ENCODE measurements at regions not wholly inside any gene's neighbourhood (a gene's known extent, or its start where the extent isn't known, plus 50 kb on each side); places are given as distances from the start of the nearest gene placed in this dataset.

DNA sequence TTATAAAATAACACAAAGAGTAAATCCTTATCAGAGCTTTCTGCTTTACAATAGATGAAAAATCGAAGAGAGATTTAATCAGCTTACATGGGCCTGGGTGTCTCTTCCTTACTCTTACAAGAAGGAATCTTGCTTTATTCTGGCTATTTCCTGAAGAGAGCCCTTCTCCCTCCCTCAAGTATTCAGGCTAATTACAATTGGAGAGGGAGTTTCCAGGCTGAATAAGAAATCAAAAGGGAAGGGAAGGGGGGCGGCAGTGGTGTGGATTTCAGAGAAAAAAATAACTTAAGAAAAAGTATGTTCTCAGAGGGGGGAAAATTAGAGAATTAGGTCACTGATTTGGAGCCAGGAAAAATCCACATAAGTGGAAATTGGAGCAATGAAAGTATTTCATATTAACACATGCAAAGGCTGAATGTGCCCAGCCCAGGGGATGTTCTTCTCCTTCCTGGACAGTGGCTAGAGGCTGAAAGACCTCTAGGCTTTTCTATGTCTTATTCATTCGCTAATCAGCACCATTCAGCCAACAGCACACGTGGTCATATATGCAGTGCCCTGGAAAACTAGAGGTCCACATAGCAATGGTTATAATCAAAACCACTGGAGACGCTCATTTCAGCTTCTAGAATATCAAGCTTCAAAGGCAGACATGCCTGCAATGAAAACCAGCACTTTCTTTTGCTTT lies 158.9 kb upstream of the BTG1 start:
- no peak for DNase-seq (ENCODE audit: low read depth)

- no peak for DNase-seq (ENCODE audit: low read depth)
Measured at GRCh38 chr12:92302041-92302829, 156.6 kb upstream of the BTG1 start.

GRCh38 chr12:92301356-92301755 lies 155.7 kb upstream of the BTG1 start:
- no peak for DNase-seq (ENCODE audit: low read depth)

- no peak for DNase-seq (ENCODE audit: low read depth)
Measured at GRCh38 chr12:92300777-92301176, 155.1 kb upstream of the BTG1 start.

DNA sequence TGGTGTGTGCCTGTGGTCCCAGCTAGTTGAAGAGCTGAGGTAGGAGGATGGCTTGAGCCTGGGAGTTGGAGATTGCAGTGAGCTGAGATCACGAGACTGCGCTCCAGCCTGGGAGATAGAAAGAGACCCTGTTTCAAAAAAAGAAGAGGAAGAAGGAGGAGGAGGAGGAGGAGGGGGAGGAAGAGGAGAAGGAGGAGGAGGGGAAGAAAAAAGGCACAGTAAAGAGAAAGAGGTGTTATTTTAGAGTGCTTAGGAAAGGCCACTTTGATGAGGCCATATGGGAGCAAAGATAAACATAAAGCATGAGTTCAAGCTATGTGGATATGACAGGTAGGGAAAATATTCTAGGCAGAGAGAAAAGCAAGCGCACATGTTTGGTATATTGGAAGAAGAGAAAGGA lies 154.1 kb upstream of the BTG1 start:
- no peak for DNase-seq (ENCODE audit: low read depth)

DNA sequence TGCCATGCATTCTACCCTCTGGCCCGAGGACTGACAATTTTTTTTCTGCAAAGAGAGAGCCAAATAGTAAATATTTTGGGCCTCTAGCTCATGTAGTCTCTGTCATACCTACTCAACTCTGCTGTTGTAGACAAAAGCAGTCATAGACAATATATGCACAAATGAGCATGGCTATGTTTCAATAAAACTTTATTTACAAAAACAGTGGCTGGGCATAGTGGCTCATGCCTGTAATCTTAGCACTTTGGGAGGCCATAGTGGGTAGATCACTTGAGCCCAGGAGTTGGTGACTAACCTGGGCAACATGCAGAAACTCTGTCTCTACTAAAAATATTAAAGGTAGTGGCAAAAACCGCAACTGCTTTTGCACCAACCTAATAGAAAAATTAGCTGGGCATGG lies 153.7 kb upstream of the BTG1 start:
- DNase-seq (ENCODE audit: low read depth) = no peak

GRCh38 chr12:92297932-92298696 lies 152.5 kb upstream of the BTG1 start:
- DNase-seq (ENCODE audit: low read depth) = peak; percentile 50

DNA sequence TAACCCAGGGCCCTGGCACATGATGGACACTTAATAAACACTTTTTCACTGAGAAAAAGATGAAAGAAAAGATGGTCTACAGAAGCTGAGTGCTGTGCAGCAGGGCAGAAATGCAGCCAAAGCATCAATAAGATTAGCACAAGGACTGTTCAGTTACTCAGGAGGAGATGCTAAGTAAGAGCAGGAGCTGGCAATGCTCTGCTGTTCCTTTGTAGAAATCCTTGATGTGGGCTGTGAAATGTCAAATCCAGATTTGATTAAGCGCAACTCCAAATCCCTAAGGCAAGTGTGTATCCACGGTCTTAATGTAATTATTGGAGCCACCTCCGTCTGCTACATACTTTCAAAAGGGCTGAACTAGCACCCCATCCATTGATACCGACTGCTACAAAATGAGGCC lies 151.8 kb upstream of the BTG1 start:
- no peak for DNase-seq (ENCODE audit: low read depth)

DNA sequence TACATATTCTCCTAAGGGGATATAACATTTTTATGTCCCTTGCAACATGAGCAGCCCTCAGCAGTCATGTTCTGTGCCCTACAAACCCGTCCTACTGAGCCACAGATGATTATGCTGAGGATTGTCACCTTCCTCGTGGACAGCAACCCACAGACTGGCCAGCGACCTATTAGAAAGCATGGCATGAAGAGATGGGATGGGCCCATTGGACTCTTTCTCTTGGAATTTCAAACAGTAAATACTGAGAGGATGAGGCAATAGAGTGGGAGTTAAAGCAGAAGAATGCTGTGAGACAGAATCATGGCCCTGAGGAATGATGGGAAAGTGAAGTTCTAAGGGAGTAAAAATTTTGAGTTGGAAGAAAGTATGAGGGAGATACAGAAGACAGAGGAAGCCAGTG lies 149.9 kb upstream of the BTG1 start:
- no peak for DNase-seq (ENCODE audit: low read depth)

GRCh38 chr12:92294676-92295440 lies 149.2 kb upstream of the BTG1 start:
- no peak for DNase-seq (ENCODE audit: low read depth)

DNA sequence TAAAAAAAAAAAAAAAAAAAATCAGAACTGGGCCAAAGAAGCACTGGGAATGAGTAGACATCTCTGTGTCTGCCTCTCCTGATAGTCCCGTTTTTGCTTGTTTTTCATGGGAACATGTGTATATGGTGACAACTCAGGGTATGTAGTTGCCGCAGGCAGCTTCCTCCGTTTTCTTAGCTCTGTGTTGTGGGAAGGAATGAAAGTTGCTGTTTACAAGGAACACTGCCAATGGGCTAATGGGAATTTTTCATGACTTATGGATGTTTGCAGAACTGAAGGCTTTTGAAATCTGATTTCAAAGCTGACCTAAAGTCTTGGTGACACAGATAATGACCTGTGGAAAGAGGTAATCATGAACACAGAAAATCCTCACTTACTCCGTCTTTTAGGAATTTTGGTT lies 146.4 kb upstream of the BTG1 start:
- DNase-seq (ENCODE audit: low read depth) = no peak

DNA sequence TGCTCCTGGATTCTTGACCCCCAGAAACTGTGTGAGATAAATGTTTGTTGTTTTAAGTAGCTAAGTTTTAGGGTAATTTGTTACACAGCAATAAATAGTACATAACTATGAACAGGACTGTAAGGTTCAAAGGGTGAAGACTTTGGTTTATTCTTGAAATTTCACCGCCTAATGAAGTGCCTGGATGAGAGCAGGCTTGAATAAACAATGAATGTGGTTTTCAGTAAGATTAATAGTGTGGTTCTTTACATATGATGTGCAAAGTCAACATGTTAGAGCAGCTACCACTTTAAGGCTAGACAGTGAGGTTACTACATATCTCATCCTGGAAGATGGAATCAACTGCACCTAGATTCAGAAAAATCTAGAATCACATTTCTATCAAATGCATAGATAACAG lies 145.2 kb upstream of the BTG1 start:
- no peak for DNase-seq (ENCODE audit: low read depth)

DNA sequence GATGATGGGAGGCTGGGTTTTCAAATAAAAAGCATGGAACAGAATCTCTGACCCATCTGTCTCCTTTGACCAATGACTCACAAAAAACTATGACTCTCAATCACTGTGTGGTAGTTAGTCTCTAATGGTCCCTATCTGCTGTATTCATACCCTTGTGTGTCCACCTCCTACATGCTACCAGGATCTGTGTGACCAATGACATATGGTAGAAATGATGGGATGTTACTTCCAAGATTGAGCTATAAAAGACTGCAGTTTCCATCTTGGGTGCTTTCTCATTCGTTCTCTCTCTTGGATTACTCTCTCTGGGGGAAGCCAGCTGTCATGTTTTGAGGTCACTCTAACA lies 144.7 kb upstream of the BTG1 start:
- DNase-seq (ENCODE audit: low read depth) = no peak

- peak; percentile 83 for DNase-seq (ENCODE audit: low read depth)
Measured at GRCh38 chr12:92289629-92290349, 144.1 kb upstream of the BTG1 start.

GRCh38 chr12:92288561-92288960 lies 142.9 kb upstream of the BTG1 start:
- no peak for DNase-seq (ENCODE audit: low read depth)

DNA sequence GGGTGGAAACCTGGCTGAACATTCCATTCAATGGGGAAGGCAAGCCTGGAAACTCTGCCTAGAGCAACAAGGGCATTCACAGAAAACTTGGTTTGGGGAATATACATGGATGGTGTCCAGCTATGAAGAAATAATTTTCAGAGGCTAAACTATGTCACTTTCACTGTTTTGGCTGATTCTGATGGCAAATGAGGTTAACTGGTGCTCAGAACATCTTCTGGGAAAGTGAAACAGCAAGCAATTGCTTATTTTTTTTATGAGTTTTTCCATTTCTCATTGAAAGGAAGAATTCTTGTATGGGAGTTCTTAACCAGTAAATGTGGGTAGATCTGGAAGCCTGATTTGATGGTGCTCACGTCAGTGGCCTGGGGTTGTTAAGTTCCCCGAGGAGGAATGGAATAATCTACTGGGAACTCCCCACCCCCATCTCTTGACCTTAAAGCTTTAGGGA lies 132.8 kb upstream of the BTG1 start:
- DNase-seq (ENCODE audit: low read depth) = no peak

DNA sequence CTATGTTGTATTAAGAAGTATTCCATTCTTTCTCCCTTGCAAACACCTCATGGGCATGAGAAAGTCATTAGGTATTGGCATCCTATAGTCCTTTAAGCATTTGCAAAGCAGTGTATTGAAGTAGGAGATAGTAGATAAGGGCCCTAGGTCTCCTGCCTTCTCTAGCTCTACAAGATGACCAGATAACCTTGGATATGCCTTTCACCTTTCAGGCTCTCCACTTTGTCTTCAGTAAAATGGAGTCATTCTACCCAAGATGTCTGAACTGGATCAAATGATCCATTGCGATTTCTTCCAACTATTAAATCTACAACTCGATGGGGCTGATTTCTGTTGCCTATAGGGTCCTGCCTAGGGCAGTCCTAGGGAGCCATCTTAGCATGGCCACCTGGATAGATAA lies 132.1 kb upstream of the BTG1 start:
- DNase-seq (ENCODE audit: low read depth) = no peak

- no peak for DNase-seq (ENCODE audit: low read depth)
Measured at GRCh38 chr12:92276276-92276675, 130.6 kb upstream of the BTG1 start.

GRCh38 chr12:92275443-92276154 lies 130.0 kb upstream of the BTG1 start:
- no peak for DNase-seq (ENCODE audit: low read depth)

DNA sequence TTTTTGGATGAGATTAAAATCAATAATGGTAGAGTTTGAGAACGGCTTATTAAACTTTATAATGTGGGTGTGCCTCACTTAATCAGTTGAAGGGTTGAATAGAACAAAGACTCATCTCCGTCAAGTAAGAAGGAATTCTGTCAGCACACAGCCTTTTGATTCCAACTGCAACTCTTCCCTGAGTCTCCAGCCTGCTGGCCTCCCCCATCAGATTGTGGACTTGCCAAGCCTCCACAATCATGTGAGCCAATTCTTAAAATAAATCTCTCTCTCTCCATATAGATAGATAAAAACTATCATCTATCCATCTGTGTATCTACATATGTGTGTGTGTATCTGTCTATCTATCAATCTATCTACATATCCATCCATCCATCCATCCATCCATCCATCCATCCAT lies 127.4 kb upstream of the BTG1 start:
- no peak for DNase-seq (ENCODE audit: low read depth)

Data from HS-5 (cell line).